Central memory CD8-positive, alpha-beta T cell (primary cell): ENCODE measurements at regions not wholly inside any gene's neighbourhood (a gene's known extent, or its start where the extent isn't known, plus 50 kb on each side); places are given as distances from the start of the nearest gene placed in this dataset.
A peak's percentile ranks its signal among the peaks of the same experiment; 100 is the strongest.
"Not testable (repeated sequence)": the region's sequence is repeated elsewhere in the genome, so short reads cannot be mapped to it uniquely, and the experiment has no call there.

ENCODE experiments used
- ATAC-seq: fragments of 150-1000 bp; cut with Tn5 transposase; replicated peaks from 2 replicates; pipeline ENCODE4 v1.10.0; 2022; ENCODE audit warnings: mild to moderate bottlenecking, moderate FRiP score, moderate number of reproducible peaks; ENCODE audit not compliant: poor library complexity, severe bottlenecking; ENCODE audit errors: extremely low read depth
- DNase-seq, 2 donors: peaks; one replicate each; pipeline ENCODE4 v3.0.0; 2021; ENCODE audit warnings: low spot score in 2 of 2
- H3K27ac Mint-ChIP-seq: one replicate; pipeline ENCODE4 v1.8.0; 2022; ENCODE audit warnings: low read depth, mild to moderate bottlenecking, moderate library complexity, mixed read lengths
- H3K27me3 Mint-ChIP-seq: one replicate; pipeline ENCODE4 v1.8.0; 2022; ENCODE audit warnings: mixed read lengths
- H3K36me3 Mint-ChIP-seq: one replicate; pipeline ENCODE4 v1.8.0; 2022; ENCODE audit warnings: mild to moderate bottlenecking, moderate library complexity, mixed read lengths; ENCODE audit not compliant: insufficient read depth
- H3K4me1 Mint-ChIP-seq: one replicate; pipeline ENCODE4 v1.8.0; 2022; ENCODE audit warnings: mixed read lengths
- H3K4me3 Mint-ChIP-seq: one replicate; pipeline ENCODE4 v1.8.0; 2022; ENCODE audit warnings: mild to moderate bottlenecking, moderate library complexity, mixed read lengths
- H3K9me3 Mint-ChIP-seq: one replicate; pipeline ENCODE4 v1.8.0; 2022; ENCODE audit warnings: mixed read lengths

GRCh38 chr9:7671847-7672246 lies 127.7 kb downstream of the DMAC1 start:
- Mint-ChIP-seq H3K9me3 (no peaks in the 10 kb centered on the region), H3K27ac (no peak overlapping the region), H3K36me3 (no peaks in the 10 kb centered on the region), H3K4me3 (no peak overlapping the region), H3K4me1 (no peaks in the 10 kb centered on the region), H3K27me3 (peaks cover 20% of the 10 kb centered on the region)
- DNase-seq (no peak), ATAC-seq (no peak)

- no peak for DNase-seq
- no peak for ATAC-seq
- Mint-ChIP-seq H3K4me1 (no peaks in the 10 kb centered on the region), H3K4me3 (no peak overlapping the region), H3K27me3 (peaks cover 29% of the 10 kb centered on the region), H3K36me3 (no peaks in the 10 kb centered on the region), H3K9me3 (no peaks in the 10 kb centered on the region), H3K27ac (no peak overlapping the region)
These were observed 131.0 kb downstream of the DMAC1 start for GRCh38 chr9:7668541-7668940.

DNA sequence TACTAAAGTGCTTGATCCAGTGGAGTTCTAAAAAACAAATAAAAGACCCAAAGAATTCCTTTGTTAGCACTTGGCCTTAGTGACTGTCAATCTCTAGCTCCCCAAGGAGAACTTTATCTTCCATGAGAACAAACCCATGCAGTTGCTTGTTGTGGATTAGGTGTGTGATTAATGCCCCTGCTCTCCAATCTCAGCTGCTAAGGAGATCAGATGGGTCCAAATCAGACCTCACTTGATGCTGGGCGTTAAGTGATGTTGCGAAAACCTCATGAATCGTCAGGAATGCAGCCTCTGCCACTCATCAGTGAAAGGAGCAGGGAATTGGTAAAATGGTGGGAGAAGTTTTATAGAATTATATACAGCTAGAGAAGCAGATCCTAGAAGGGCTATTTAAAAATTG lies 133.7 kb downstream of the DMAC1 start:
- Mint-ChIP-seq H3K27me3 (peaks cover 21% of the 10 kb centered on the region), H3K27ac (no peak overlapping the region), H3K9me3 (no peaks in the 10 kb centered on the region), H3K4me1 (no peaks in the 10 kb centered on the region), H3K36me3 (no peaks in the 10 kb centered on the region), H3K4me3 (no peak overlapping the region)
- no peak for DNase-seq
- ATAC-seq, result no peak

- H3K9me3 Mint-ChIP-seq, result no peaks in the 10 kb centered on the region
- H3K4me1 Mint-ChIP-seq, result no peaks in the 10 kb centered on the region
- peaks cover 4% of the 10 kb centered on the region for H3K27me3 Mint-ChIP-seq
- H3K4me3 Mint-ChIP-seq, result no peak overlapping the region
- no peak overlapping the region for H3K27ac Mint-ChIP-seq
- no peaks in the 10 kb centered on the region for H3K36me3 Mint-ChIP-seq
- ATAC-seq (no peak), DNase-seq (no peak)
These were observed 139.8 kb downstream of the DMAC1 start for GRCh38 chr9:7659766-7660165.

- Mint-ChIP-seq H3K27me3 (no peaks in the 10 kb centered on the region), H3K4me3 (no peak overlapping the region), H3K27ac (no peak overlapping the region), H3K36me3 (no peaks in the 10 kb centered on the region), H3K4me1 (no peaks in the 10 kb centered on the region), H3K9me3 (no peaks in the 10 kb centered on the region)
- DNase-seq (no peak), ATAC-seq (no peak)
These were observed 142.9 kb downstream of the DMAC1 start for GRCh38 chr9:7656636-7657035.

DNA sequence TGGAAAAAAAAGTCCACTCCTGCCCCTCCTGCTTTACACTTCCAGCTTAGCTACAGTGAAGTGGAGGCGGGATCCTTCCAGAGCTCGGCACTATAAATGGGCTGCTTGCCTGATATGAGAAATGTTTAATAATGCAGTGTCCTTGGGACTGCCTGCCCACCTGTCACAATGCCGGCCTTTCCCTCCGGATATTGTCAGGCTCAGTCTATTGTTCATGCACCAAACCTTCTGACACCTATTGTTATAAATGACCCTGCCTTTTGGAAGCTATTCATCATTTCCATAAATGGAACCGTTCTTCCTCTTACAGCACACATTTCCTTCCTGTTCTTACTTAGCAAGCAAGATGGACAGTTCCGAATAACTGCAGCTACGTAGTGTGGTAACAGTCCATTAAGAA lies 146.3 kb downstream of the DMAC1 start:
- Mint-ChIP-seq H3K36me3 (no peaks in the 10 kb centered on the region), H3K4me3 (no peak overlapping the region), H3K4me1 (no peaks in the 10 kb centered on the region), H3K27ac (no peak overlapping the region), H3K27me3 (peaks cover 13% of the 10 kb centered on the region), H3K9me3 (no peaks in the 10 kb centered on the region)
- ATAC-seq (no peak), DNase-seq (no peak)

DNA sequence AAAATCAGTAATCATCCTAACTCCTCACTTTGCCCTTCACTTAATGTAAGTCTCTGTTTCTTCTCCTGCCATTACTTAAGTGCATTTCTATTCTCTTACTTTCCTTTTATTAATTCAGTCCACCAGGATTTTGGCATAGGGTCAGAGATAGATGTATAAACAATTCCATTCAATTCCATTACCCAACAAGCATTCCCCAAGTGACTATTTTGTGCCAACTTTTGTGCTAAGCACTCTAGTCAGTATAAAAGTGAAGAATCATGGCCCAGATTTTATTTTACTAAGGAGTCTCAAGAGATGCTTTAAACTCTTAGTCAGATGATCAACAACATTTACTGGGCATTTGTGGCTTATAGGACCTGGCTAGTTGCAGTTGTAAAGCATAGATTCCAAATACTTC lies 159.3 kb downstream of the DMAC1 start:
- H3K27me3 Mint-ChIP-seq, result no peaks in the 10 kb centered on the region
- H3K4me1 Mint-ChIP-seq, result no peaks in the 10 kb centered on the region
- H3K9me3 Mint-ChIP-seq, result no peaks in the 10 kb centered on the region
- H3K27ac Mint-ChIP-seq, result no peak overlapping the region
- H3K36me3 Mint-ChIP-seq, result no peaks in the 10 kb centered on the region
- no peak for DNase-seq
- ATAC-seq, result no peak
- no peak overlapping the region for H3K4me3 Mint-ChIP-seq

DNA sequence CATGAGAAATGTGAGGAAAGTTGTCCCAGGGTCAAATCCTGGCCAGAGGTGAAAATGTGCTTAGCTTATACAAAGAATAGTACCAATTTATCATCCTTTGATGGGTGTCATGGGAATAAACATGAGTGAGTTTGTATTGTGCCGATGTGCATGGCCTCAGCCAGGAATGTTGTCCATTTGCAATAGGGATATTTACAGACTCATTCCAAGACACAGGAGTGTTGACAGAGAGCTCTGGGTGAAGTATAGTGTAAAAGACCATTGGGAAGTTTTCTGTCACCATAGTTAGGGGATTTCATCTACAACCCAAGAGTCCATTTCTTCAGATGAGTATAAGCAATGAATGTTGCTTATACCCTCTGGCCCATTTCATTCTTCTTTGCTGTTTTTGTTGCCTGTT lies 160.1 kb downstream of the DMAC1 start:
- H3K27me3 Mint-ChIP-seq, result no peaks in the 10 kb centered on the region
- no peak overlapping the region for H3K4me3 Mint-ChIP-seq
- DNase-seq, result no peak
- no peaks in the 10 kb centered on the region for H3K36me3 Mint-ChIP-seq
- no peaks in the 10 kb centered on the region for H3K4me1 Mint-ChIP-seq
- ATAC-seq, result no peak
- H3K9me3 Mint-ChIP-seq, result no peaks in the 10 kb centered on the region
- no peak overlapping the region for H3K27ac Mint-ChIP-seq

DNA sequence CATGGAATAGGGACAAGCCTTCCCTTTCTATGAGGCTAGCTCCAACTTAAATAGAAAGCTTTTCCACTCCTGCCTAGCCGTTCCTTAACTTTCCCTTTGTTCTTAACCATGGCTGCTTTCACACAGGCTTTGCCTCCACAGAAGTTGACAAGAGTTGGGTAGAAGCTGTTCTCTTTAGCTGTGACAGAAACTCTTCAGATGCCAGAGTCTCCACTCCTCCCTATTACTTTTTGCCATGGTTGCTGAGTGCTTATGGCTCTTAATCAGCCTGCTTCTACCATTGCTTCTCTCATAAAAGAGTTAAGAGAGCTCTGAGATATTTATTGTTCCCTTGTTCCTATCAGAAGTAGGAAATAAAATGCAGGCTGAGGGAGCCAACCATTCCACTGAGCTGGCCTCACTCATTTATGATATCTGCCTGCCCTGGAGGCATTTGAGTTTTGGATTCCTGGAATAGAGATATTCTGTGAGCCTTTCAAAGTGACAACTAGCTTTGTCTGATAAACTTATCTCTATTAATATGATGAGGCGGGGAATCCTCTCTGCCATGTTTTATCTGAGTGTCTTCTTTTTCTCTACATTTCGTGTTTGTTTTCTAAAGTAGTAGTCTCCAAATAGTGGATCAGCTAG lies 162.6 kb downstream of the DMAC1 start:
- no peak overlapping the region for H3K27ac Mint-ChIP-seq
- H3K27me3 Mint-ChIP-seq, result peaks cover 4% of the 10 kb centered on the region
- no peaks in the 10 kb centered on the region for H3K4me1 Mint-ChIP-seq
- no peaks in the 10 kb centered on the region for H3K36me3 Mint-ChIP-seq
- ATAC-seq (no peak), DNase-seq (no peak)
- H3K4me3 Mint-ChIP-seq, result no peak overlapping the region
- H3K9me3 Mint-ChIP-seq, result no peaks in the 10 kb centered on the region

- ATAC-seq (no peak), DNase-seq (no peak)
- Mint-ChIP-seq H3K36me3 (no peaks in the 10 kb centered on the region), H3K27me3 (peaks cover 11% of the 10 kb centered on the region), H3K27ac (no peak overlapping the region), H3K4me3 (no peak overlapping the region), H3K9me3 (no peaks in the 10 kb centered on the region), H3K4me1 (no peaks in the 10 kb centered on the region)
These were observed 163.3 kb downstream of the DMAC1 start for GRCh38 chr9:7636309-7636708.

DNA sequence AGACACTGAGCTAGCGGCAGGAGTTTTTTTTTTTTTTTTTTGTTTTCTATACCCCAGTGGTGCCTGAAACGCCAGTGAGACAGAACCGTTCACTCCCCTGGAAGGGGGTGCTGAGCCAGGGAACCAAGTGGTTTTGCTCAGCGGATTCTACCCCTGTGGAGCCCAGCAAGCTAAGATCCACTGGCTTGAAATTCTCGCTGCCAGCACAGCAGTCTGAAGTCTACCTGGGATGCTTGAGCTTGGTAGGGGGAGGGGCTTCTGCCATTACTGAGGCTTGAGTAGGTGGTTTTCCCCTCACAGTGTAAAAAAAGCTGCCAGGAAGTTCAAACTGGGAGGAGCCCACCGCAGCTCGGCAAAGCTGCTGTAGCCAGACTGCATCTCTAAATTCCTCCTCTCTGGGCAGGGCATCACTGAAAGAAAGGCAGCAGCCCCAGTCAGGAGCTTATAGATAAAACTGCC lies 173.0 kb downstream of the DMAC1 start:
- peak overlapping the region; percentile 54 for H3K4me3 Mint-ChIP-seq
- peak in 1 of 2 donors; percentile 18 for DNase-seq

DNA sequence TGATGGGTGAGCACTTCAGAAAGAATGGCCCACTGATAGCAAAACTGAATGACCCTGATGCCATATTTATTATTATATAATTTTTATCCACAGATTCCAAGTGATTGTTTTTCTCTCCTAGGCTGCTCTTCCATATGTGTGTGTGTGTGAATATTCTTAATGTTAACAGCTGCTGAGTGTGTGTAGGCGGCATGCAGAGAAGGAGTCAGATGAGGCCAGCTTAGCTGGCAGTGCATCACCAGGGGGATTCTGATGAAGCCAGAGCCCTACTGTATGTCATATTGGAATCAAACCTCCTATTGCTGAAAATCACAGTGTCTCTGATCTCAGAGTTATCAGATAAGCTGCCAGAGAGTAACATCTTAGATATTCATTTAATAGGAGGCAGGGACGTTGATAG lies 177.1 kb downstream of the DMAC1 start:
- Mint-ChIP-seq H3K36me3 (no peaks in the 10 kb centered on the region), H3K4me3 (no peak overlapping the region), H3K4me1 (peaks cover 6% of the 10 kb centered on the region), H3K9me3 (peaks cover 6% of the 10 kb centered on the region), H3K27me3 (peaks cover 9% of the 10 kb centered on the region), H3K27ac (no peak overlapping the region)
- DNase-seq (no peak), ATAC-seq (no peak)

More for the DNA sequence above, 173.0 kb downstream of the DMAC1 start:
- H3K36me3 Mint-ChIP-seq, H3K27ac Mint-ChIP-seq, H3K4me1 Mint-ChIP-seq: not testable (repeated sequence)
- Mint-ChIP-seq H3K27me3 (peaks cover 45% of the 10 kb centered on the region), H3K9me3 (peaks cover 21% of the 10 kb centered on the region)
- ATAC-seq, result peak; percentile 46

GRCh38 chr9:7615344-7615743 lies 184.2 kb downstream of the DMAC1 start:
- Mint-ChIP-seq H3K9me3 (no peaks in the 10 kb centered on the region), H3K4me3 (no peak overlapping the region), H3K4me1 (peaks cover 10% of the 10 kb centered on the region), H3K27me3 (no peaks in the 10 kb centered on the region), H3K27ac (no peak overlapping the region), H3K36me3 (no peaks in the 10 kb centered on the region)
- ATAC-seq (no peak), DNase-seq (no peak)
